PC-9 (cell line): ENCODE measurements at regions not wholly inside any gene's neighbourhood (a gene's known extent, or its start where the extent isn't known, plus 50 kb on each side); places are given as distances from the start of the nearest gene placed in this dataset.

Experiments
- BruUV-seq: library from RNA; stranded (reverse); fragments of 400-500 nt; replicated peaks from 2 replicates; lab custom pipeline; 2021; lab: Mats Ljungman, UMichigan
- CTCF ChIA-PET: fragments of 300-600 bp; sonication (Branson Sonifier 250); formaldehyde crosslinking; loops from one replicate; lab custom pipeline; 2022; ENCODE audit warnings: antibody characterized with exemption; lab: Charles Lee
- POLR2A ChIA-PET: fragments of 300-600 bp; sonication (Branson Sonifier 250); formaldehyde crosslinking; loops from one replicate; lab custom pipeline; 2022; ENCODE audit warnings: antibody characterized with exemption; ENCODE audit not compliant: unreplicated experiment; lab: Charles Lee
- DNase-seq, 2 experiments: peaks; one replicate each; pipeline versions ENCODE4 v3.0.0 to v3.0.0-alpha.2; 2015 to 2022; ENCODE audit warnings: mixed read lengths in 1 of 2
- H2AFZ ChIP-seq: fragments of 200-600 bp; sonication (generic); 2 replicates; pipeline ENCODE4 v1.8.1; 2017; ENCODE audit warnings: antibody characterized with exemption
- H3F3A ChIP-seq: fragments of 200-600 bp; sonication (generic); 2 replicates; pipeline ENCODE4 v1.8.1; 2017; ENCODE audit warnings: antibody characterized with exemption, mild to moderate bottlenecking, low read depth; ENCODE audit not compliant: insufficient read depth
- H3K27ac ChIP-seq: fragments of 200-600 bp; sonication (generic); 2 replicates; pipeline ENCODE4 v1.6.1; 2016; ENCODE audit warnings: mixed run types
- H3K27me3 ChIP-seq: fragments of 200-600 bp; sonication (generic); 2 replicates; pipeline ENCODE4 v1.6.1; 2016; ENCODE audit warnings: low read depth, mixed run types; ENCODE audit not compliant: insufficient read depth
- H3K36me3 ChIP-seq: fragments of 200-600 bp; sonication (generic); 2 replicates; pipeline ENCODE4 v1.6.1; 2016; ENCODE audit warnings: low read depth, mixed run types
- H3K4me1 ChIP-seq: fragments of 200-600 bp; sonication (generic); replicated peaks from 2 replicates; pipeline ENCODE4 v1.6.1; 2016; ENCODE audit warnings: mixed run types; ENCODE audit not compliant: insufficient read depth
- H3K4me2 ChIP-seq: fragments of 200-600 bp; sonication (generic); 2 replicates; pipeline ENCODE4 v1.6.1; 2017; ENCODE audit warnings: mixed run types
- H3K4me3 ChIP-seq: fragments of 200-600 bp; sonication (generic); 2 replicates; pipeline ENCODE4 v1.6.1; 2016; ENCODE audit warnings: mixed run types
- H3K79me2 ChIP-seq: fragments of 200-600 bp; sonication (generic); 2 replicates; pipeline ENCODE4 v1.6.1; 2017; ENCODE audit warnings: low read depth, mixed run types
- H3K9me2 ChIP-seq: fragments of 200-600 bp; sonication (generic); 2 replicates; pipeline ENCODE4 v1.8.1; 2017; ENCODE audit warnings: mild to moderate bottlenecking; ENCODE audit not compliant: insufficient read depth
- H3K9me3 ChIP-seq: fragments of 200-600 bp; sonication (generic); 2 replicates; pipeline ENCODE4 v1.8.1; 2016; ENCODE audit warnings: low read depth; ENCODE audit not compliant: insufficient read depth
- H4K20me1 ChIP-seq: fragments of 200-600 bp; sonication (generic); 2 replicates; pipeline ENCODE4 v1.8.1; 2017; ENCODE audit not compliant: insufficient read depth
- CTCF ChIP-seq: fragments of 200-600 bp; sonication (generic); conservative IDR thresholded peaks from 2 replicates; pipeline ENCODE4 v1.6.1; 2017; ENCODE audit warnings: mixed run types, antibody characterized with exemption, mild to moderate bottlenecking, moderate library complexity
- EZH2 ChIP-seq: fragments of 200-600 bp; sonication (generic); IDR thresholded peaks from 2 replicates; pipeline ENCODE4 v1.8.0; 2017; ENCODE audit warnings: antibody characterized with exemption, low read depth
- intact Hi-C: fragments of 100-400 bp; cut with micrococcal nuclease; formaldehyde crosslinking; loops from one replicate; pipeline ENCODE4 v1.10.0; 2022; ENCODE audit not compliant: unreplicated experiment

- H2AFZ ChIP-seq = no peak overlapping the region
- H3F3A ChIP-seq = no peaks in the 10 kb centered on the region
- no peaks in the 10 kb centered on the region for H3K27me3 ChIP-seq
- no peaks in the 10 kb centered on the region for H3K9me3 ChIP-seq
- no peak overlapping the region for H3K27ac ChIP-seq
- H3K4me1 ChIP-seq = no peaks in the 10 kb centered on the region
- no peaks in the 10 kb centered on the region for H3K36me3 ChIP-seq
- BruUV-seq = no TSS peak
- no peak overlapping the region for H3K4me2 ChIP-seq
- ChIA-PET POLR2A (no interaction called here), CTCF (no interaction called here)
- TF ChIP-seq CTCF (no peak), EZH2 (no peak)
- H4K20me1 ChIP-seq = no peaks in the 10 kb centered on the region
- DNase-seq = no peak
- intact Hi-C loops = no loop called here
- no peaks in the 10 kb centered on the region for H3K9me2 ChIP-seq
- H3K79me2 ChIP-seq = no peaks in the 10 kb centered on the region
- H3K4me3 ChIP-seq = no peak overlapping the region
These were observed 199.2 kb downstream of the FAM170A start for GRCh38 chr5:119828541-119828940.

GRCh38 chr5:119829341-119829740 is 200.0 kb downstream of the FAM170A start:
- Histone ChIP-seq H3K9me2 (no peaks in the 10 kb centered on the region), H4K20me1 (no peaks in the 10 kb centered on the region), H3K27me3 (no peaks in the 10 kb centered on the region), H3F3A (no peaks in the 10 kb centered on the region), H3K27ac (no peak overlapping the region), H2AFZ (no peak overlapping the region), H3K9me3 (no peaks in the 10 kb centered on the region), H3K79me2 (no peaks in the 10 kb centered on the region), H3K36me3 (no peaks in the 10 kb centered on the region), H3K4me3 (no peak overlapping the region), H3K4me2 (no peak overlapping the region), H3K4me1 (no peaks in the 10 kb centered on the region)
- intact Hi-C loops = no loop called here
- ChIA-PET POLR2A (no interaction called here), CTCF (no interaction called here)
- BruUV-seq = no TSS peak
- no peak for TF ChIP-seq CTCF
- no peak for TF ChIP-seq EZH2
- no peak for DNase-seq

- no peaks in the 10 kb centered on the region for H3F3A ChIP-seq
- no peaks in the 10 kb centered on the region for H3K27me3 ChIP-seq
- POLR2A ChIA-PET = no interaction called here
- H3K4me1 ChIP-seq = no peaks in the 10 kb centered on the region
- no peaks in the 10 kb centered on the region for H3K36me3 ChIP-seq
- TF ChIP-seq EZH2 (no peak), CTCF (no peak)
- intact Hi-C loops = no loop called here
- no peaks in the 10 kb centered on the region for H3K9me2 ChIP-seq
- no peak overlapping the region for H3K27ac ChIP-seq
- no peaks in the 10 kb centered on the region for H3K79me2 ChIP-seq
- BruUV-seq = no TSS peak
- H3K9me3 ChIP-seq = no peaks in the 10 kb centered on the region
- CTCF ChIA-PET = no interaction called here
- H4K20me1 ChIP-seq = no peaks in the 10 kb centered on the region
- no peak overlapping the region for H2AFZ ChIP-seq
- DNase-seq = no peak
- no peak overlapping the region for H3K4me3 ChIP-seq
- H3K4me2 ChIP-seq = no peak overlapping the region
These were observed 203.8 kb downstream of the FAM170A start for GRCh38 chr5:119833176-119833575.
